Suprapubic skin (tissue), 4 donors: ENCODE measurements at regions not wholly inside any gene's neighbourhood (a gene's known extent, or its start where the extent isn't known, plus 50 kb on each side); places are given as distances from the start of the nearest gene placed in this dataset.

Experiments used
- DNase-seq, 2 donors: peaks; one replicate each; pipeline ENCODE4 v3.0.0-alpha.2; 2019; ENCODE audit warnings: low spot score in 2 of 2
- H3K27ac ChIP-seq: fragments of 200-600 bp; sonication (generic); one replicate; pipeline ENCODE4 v1.5.1; 2019
- H3K27me3 ChIP-seq: fragments of 200-600 bp; sonication (generic); one replicate; pipeline ENCODE4 v1.5.1; 2019
- H3K36me3 ChIP-seq: fragments of 200-600 bp; sonication (generic); one replicate; pipeline ENCODE4 v1.5.1; 2019
- H3K4me1 ChIP-seq: fragments of 200-600 bp; sonication (generic); one replicate; pipeline ENCODE4 v1.5.1; 2019
- H3K4me3 ChIP-seq: fragments of 200-600 bp; sonication (generic); one replicate; pipeline ENCODE4 v1.5.1; 2019; ENCODE audit warnings: mild to moderate bottlenecking
- H3K9me3 ChIP-seq: fragments of 200-600 bp; sonication (generic); one replicate; pipeline ENCODE4 v1.5.1; 2019
- CTCF ChIP-seq, 2 donors: fragments of 200-600 bp in 1 of 2; fragments of 450-650 bp in 1 of 2; sonication (generic) in 1 of 2; IDR thresholded peaks; one replicate each; pipeline ENCODE4 v1.5.1; 2016 to 2019; ENCODE audit warnings: antibody characterized with exemption in 2 of 2, mild to moderate bottlenecking in 1 of 2, moderate library complexity in 1 of 2
- EP300 ChIP-seq: sonication (generic); formaldehyde crosslinking; IDR thresholded peaks from one replicate; pipeline ENCODE4 v1.6.1; 2017; ENCODE audit warnings: antibody characterized with exemption
- POLR2A ChIP-seq, 2 donors: fragments of 450-650 bp; IDR thresholded peaks; one replicate each; pipeline ENCODE4 v1.6.1; 2017; ENCODE audit warnings: antibody characterized with exemption in 2 of 2, mild to moderate bottlenecking in 2 of 2, moderate library complexity in 2 of 2
- POLR2AphosphoS5 ChIP-seq, 3 donors: sonication (generic); formaldehyde crosslinking; IDR thresholded peaks; one replicate each; pipeline ENCODE4 v1.6.1; 2017; ENCODE audit warnings: antibody characterized with exemption in 3 of 3
- WGBS: methylation state at CpG from one replicate; pipeline ENCODE4 v1.1.5; 2018; 5-methylcytosine and 5-hydroxymethylcytosine counted together

GRCh38 chr2:236394571-236394970, 130.4 kb upstream of the ASB18 start:
- Histone ChIP-seq H3K36me3 (no peaks in the 10 kb centered on the region), H3K27me3 (peaks cover 5% of the 10 kb centered on the region), H3K9me3 (no peaks in the 10 kb centered on the region), H3K4me1 (no peaks in the 10 kb centered on the region), H3K27ac (no peak overlapping the region), H3K4me3 (no peak overlapping the region)
- WGBS, result 94% methylated on average over 9 of the region's 9 CpGs
- peak in 1 of 2 donors; percentile 50 for DNase-seq
- no peak for TF ChIP-seq EP300
- TF ChIP-seq POLR2AphosphoS5 (IDR thresholded peaks at IDR 0.05), result no peak
- no peak for TF ChIP-seq CTCF (IDR thresholded peaks at IDR 0.05)
- TF ChIP-seq POLR2A (IDR thresholded peaks at IDR 0.05), result no peak

- H3K4me3 ChIP-seq, result no peak overlapping the region
- peak in 1 of 2 donors; percentile 60 for DNase-seq
- TF ChIP-seq EP300, result no peak
- TF ChIP-seq POLR2A (IDR thresholded peaks at IDR 0.05), result no peak
- no peak for TF ChIP-seq POLR2AphosphoS5 (IDR thresholded peaks at IDR 0.05)
- no peak for TF ChIP-seq CTCF (IDR thresholded peaks at IDR 0.05)
- H3K27me3 ChIP-seq, result peaks cover 5% of the 10 kb centered on the region
- H3K4me1 ChIP-seq, result no peaks in the 10 kb centered on the region
- H3K36me3 ChIP-seq, result no peaks in the 10 kb centered on the region
- WGBS, result 89% methylated on average over 7 of the region's 7 CpGs
- no peak overlapping the region for H3K27ac ChIP-seq
- no peaks in the 10 kb centered on the region for H3K9me3 ChIP-seq
These were observed 130.9 kb upstream of the ASB18 start for GRCh38 chr2:236395067-236395466.

GRCh38 chr2:236396818-236397350, 132.7 kb upstream of the ASB18 start:
- no peaks in the 10 kb centered on the region for H3K9me3 ChIP-seq
- WGBS, result 89% methylated on average over 13 of the region's 13 CpGs
- TF ChIP-seq POLR2A (IDR thresholded peaks at IDR 0.05) (no peak), POLR2AphosphoS5 (IDR thresholded peaks at IDR 0.05) (no peak), EP300 (no peak), CTCF (IDR thresholded peaks at IDR 0.05) (no peak)
- no peak overlapping the region for H3K27ac ChIP-seq
- H3K36me3 ChIP-seq, result no peaks in the 10 kb centered on the region
- no peaks in the 10 kb centered on the region for H3K4me1 ChIP-seq
- H3K27me3 ChIP-seq, result peaks cover 5% of the 10 kb centered on the region
- DNase-seq, result peak in 1 of 2 donors; percentile 60
- no peak overlapping the region for H3K4me3 ChIP-seq

GRCh38 chr2:236397681-236398080, 133.5 kb upstream of the ASB18 start:
- no peaks in the 10 kb centered on the region for H3K4me1 ChIP-seq
- peaks cover 5% of the 10 kb centered on the region for H3K27me3 ChIP-seq
- H3K27ac ChIP-seq, result no peak overlapping the region
- H3K36me3 ChIP-seq, result no peaks in the 10 kb centered on the region
- DNase-seq, result peak in 1 of 2 donors; percentile 21
- WGBS, result 81% methylated on average over 4 of the region's 4 CpGs
- H3K4me3 ChIP-seq, result no peak overlapping the region
- H3K9me3 ChIP-seq, result no peaks in the 10 kb centered on the region
- TF ChIP-seq POLR2A (IDR thresholded peaks at IDR 0.05) (no peak), POLR2AphosphoS5 (IDR thresholded peaks at IDR 0.05) (no peak), EP300 (no peak), CTCF (IDR thresholded peaks at IDR 0.05) (no peak)

- no peak for TF ChIP-seq EP300
- TF ChIP-seq POLR2AphosphoS5 (IDR thresholded peaks at IDR 0.05), result no peak
- no peak for TF ChIP-seq CTCF (IDR thresholded peaks at IDR 0.05)
- TF ChIP-seq POLR2A (IDR thresholded peaks at IDR 0.05), result no peak
- Histone ChIP-seq H3K4me1 (no peaks in the 10 kb centered on the region), H3K9me3 (no peaks in the 10 kb centered on the region), H3K4me3 (no peak overlapping the region), H3K36me3 (no peaks in the 10 kb centered on the region), H3K27ac (no peak overlapping the region), H3K27me3 (no peaks in the 10 kb centered on the region)
- DNase-seq, result no peak
- WGBS, result 98% methylated on average over 15 of the region's 15 CpGs
These were observed 135.2 kb upstream of the ASB18 start for GRCh38 chr2:236399409-236399808.
